ENCODE measurements at regions not wholly inside any gene's neighbourhood (a gene's known extent, or its start where the extent isn't known, plus 50 kb on each side); places are given as distances from the start of the nearest gene placed in this dataset.

DNA sequence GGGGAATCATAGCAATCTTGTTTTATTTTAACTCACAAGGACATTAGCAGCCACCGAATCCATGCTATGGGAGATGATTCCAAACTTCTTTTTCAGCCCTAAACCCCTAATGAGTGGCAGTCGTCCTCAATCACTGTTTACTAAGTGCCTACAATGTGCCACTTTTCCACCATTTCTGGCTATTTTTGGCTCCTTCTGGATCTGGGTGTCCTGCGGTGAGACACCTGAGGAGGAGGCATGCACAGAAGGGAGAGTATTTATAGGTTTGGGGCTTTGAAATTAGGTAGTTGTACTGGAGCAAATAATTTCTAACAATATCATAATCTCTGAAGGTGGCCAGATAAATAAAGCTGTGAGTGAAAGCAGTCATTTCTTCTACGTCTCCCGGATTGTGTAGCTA lies 1125.6 kb downstream of the BCL11B start:
- no peak for DNase-seq

DNA sequence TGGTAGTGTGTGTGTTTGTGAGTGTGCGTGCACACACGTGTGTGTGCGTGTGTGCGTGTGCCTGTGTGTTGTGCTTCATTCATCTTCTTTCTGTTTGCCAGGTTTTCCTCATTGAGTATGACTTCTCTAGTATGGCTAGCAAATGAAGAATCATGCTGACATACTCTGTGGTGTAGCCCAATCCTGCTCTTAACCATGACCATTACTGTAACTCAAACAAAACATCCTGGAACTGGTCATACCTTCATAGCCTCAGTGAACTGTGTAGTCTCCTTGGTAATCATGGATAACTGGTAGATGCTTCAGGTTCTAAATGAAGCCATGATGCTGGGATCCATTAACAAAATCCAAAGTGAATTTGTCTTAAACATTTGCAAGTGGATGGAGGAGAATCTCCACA lies 1117.7 kb downstream of the BCL11B start:
- DNase-seq, result no peak

DNA sequence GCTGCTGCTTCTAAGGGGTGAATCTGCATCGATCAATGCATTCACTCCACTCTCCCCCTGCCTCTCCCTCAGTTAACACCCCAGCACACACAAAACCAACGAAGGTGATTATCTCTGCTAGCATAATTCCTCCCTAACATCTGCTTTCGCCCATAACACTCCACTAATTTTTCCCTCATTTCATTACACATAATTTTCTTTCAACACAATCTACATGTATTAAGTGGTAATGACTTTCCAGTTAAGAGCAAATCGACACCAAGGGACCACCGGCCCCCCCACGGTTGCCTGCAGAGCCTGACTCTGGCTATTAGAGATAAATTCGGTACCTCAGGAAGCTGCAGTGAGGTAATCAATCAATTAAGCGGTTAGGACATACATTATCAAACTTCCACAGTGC lies 1115.6 kb downstream of the BCL11B start:
- DNase-seq, result no peak

DNA sequence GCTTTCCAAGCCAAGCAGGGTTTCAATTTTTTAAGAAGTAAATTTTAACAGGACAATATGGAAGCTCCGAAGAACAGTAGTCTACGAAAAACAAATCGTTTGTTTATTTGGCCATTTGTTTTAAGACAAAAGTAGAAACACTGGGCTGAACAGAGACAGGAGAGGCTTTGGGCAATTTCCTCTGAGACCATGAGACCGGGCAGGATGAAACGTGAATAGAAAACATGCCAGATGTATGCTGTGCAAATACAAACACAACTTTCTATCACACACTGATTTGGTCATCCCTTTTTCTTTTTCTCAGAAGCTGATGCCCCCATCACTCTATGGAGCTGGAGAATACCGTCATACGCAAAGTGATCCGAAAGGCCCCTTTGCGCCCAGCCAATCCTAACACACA lies 1111.1 kb downstream of the BCL11B start:
- no peak for DNase-seq

DNA sequence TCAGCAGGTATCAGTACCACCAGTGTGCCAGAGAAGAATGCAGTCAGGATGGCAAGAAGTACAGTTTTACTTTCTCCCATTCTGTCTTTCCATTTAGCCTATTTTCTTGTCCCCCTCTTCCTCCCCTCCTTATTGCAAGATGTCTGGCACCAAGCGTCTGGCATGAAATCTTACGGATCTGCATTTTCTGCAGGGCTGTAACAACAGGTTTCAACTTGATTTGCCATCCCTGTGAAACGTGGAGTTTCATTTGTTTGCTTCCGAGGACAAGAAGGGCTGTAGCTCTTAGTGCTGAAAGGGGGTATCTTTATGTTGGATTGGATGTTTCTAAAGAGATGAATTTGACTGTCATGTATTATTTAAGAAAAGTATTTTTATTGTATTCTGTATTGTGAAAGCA lies 1110.6 kb downstream of the BCL11B start:
- no peak for DNase-seq

DNA sequence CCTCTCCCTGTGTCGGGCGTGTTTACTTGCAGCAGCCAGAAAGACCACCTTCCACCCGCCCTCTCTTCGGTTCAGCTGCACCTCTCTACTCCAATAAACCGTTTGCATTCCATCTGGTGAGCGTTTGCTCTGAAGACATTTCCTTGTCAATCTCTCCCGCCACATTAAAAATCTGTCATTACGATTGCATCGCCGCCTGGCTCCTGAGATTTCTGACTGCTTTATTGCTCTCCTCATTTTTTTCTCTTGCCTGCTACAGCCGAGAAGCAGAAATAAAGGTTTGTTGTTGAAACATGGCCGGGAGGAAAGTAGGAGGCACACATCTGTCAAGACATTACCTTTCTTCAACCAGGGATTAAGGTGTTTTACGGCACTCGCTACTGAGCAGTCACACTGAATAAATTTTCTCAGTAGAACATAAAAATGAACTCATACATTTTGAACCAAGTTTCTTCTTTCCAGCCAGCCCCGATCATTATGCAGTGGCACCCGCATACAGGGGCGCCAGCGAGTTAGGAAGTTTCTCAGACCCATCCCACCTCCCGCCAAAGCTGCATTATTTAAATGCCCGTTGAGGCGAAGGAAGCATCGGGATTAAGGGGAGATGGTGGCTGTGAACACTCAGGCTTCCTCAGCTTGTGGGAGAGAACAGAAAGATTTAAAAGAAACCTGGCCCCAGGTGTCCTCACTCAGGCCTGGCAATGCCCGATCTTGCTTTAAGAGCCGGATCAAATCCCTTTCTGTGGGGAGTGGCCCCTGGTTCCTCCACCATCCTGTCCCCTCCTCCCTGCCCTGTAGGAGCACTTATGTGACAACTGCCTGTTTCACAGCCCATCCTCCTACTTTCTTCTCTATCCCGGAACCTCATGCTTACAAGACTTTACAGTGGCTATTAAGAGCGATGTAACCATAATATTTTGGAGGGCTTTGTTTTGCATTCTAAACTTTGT lies 1108.9 kb downstream of the BCL11B start:
- no peak for DNase-seq

DNA sequence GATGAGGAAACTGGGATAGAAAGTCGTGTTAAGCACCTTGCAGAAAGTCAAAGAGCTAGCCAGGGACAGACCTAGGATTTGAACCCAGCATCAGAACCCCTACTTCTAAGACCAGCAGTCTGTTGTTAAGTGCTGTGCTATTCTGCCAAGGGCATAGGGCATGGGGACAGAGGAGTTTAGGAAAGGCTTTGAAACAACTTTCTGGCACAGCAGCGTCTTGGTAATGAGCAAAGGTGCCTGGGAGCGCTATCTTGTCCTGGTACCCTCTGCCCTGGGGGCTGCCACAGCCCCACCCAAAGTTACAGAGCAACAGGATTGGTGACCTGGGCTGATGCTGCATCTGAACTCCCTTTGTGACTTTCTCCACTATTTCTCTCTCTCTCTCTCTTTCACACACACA lies 1108.1 kb downstream of the BCL11B start:
- DNase-seq, result no peak

DNA sequence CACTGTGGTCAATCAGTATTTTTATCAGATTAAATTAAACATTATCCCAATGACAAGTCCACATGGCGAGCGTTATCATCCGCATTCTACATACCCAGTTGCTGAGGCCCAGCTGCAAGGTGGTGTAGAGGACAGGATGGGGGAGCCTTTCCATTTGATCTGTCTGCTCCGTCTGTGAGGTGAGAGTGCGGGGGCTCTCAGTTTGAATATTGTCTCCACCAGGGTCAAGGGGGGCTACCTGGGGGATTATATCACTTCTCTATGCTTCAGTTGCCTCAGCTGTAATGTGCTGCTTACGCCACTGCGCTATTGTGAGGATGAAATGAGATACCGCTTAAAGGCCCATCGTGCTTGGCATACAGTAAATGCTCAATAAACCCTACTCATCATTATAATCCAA lies 1106.0 kb downstream of the BCL11B start:
- DNase-seq, result no peak

DNA sequence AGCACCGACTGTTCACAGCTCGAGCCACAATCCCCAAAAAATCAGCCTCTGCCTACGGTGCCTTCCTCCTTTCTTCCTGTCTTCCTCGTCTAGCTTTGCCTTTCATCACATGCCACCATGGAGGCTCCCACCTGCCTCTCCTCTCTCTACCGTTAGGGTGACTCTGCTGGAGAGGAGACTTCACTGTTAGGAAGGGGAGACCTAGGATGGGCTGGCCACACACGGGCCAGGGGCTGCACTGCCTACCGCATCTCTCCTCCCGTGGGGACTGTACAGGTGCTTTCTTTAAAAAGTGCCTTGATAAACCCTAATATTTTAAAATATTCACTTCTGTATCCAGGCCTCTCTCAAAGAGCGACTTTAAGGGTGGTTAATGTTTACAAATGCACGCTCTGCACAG lies 1104.7 kb downstream of the BCL11B start:
- no peak for DNase-seq

DNA sequence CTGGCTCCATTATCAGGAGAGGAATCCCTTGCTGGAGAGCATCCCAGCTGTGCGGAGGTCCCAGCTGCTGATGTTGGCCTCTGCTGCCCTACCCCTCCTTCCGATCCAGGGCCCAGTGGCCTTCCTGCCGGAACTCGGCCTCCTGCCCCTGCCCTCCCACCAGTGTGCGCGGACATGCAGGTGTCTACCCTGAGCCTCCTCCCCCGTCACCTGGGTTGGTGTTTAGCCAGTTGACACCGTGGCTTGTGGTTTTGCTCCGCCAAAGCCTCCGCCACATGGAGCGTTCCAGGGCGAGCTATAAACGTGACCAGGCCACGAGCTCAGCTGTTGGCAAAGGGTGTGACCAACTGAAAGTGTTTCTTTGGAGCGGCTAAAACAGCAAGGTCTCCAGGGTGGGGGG lies 1104.3 kb downstream of the BCL11B start:
- DNase-seq, result no peak

DNA sequence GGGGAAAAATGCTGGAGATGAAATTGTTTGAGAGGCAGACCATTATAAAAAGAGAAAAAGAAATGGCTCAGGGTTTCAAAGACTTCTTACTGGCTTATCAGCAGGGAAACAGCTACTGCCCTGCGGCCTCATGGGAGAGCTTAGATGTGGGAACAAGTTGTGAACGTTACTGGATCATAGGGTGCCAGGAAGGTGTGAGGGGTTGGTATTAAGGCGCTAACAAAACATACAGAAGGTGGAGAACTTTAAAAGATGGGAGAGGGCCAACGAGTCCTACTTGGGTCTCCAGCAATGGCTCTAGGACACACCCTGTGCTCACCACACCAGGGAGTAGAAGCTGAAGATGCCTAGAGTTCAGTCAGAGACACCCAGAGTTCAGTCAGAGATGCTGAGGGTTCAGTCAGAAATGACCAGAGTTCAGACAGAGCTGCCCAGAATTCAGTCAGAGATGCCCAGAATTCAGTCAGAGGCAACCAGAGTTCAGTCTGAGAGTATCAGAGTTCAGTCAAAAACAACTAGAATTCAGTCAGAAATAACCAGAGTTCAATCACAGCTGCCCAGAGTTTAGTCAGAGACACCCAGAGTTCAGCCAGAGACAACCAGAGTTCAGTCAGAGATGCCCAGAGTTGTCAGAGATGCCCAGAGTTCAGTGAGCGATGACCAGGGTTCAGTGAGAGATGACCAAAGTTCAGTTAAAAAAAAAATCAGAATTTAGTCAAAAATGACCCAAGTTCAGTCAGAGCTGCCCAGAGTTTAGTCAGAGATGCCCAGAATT lies 1103.6 kb downstream of the BCL11B start:
- DNase-seq, result no peak

DNA sequence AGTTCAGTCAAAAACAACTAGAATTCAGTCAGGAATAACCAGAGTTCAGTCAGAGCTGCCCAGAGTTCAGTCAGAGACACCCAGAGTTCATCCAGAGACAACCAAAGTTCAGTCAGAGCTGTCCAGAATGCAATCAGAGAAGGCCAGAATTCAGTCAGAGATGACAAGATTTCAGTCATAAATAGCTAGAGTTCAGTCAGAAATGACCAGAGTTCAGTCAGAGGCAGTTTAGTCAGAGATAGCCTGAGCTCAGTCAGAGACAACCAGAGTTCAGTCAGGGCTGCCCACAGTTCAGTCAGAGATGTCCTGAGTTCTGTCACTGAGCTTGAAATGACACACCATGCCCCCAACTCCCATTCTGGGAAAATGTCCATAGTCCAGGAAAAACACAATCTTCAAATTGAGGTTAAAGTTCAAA lies 1102.8 kb downstream of the BCL11B start:
- DNase-seq, result no peak

DNA sequence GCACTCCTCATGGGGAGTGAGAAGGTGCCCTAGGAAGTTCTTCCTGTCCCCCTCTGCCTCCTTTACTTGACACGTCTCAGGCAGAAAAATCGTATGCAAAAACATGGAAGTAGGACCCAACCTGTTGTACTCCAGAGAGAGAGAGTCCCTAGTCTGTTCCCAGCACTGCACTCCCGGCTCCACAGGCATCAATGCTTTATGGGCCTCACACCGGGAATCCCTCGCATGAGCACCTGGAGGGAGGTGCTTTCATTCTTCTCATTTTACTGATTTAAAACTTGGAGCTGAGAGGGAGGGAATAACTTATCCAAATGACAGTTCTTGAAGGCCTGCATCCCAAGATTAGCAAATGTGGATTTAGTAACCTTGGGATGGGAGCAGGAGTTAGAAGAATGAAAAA lies 1101.4 kb downstream of the BCL11B start:
- no peak for DNase-seq

DNA sequence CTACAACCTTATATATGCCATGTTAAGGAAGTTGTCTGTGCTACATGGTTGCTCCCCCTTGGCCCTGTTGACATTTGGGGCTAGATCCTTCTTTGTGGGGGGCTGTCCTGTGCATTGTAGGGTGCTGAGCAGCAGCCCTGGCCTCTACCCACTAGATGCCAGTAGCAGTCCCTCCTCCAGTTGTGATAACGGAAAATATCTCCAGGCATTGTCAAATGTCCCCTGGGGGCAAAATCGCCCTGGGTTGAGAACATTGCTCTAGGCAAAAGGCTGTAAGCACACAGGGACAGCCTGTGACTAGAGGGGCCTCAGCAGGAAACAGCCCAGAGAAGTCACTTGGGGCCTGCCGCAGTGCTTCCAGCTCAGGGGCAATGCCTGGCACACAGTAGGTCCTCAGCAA lies 1100.3 kb downstream of the BCL11B start:
- DNase-seq, result no peak

DNA sequence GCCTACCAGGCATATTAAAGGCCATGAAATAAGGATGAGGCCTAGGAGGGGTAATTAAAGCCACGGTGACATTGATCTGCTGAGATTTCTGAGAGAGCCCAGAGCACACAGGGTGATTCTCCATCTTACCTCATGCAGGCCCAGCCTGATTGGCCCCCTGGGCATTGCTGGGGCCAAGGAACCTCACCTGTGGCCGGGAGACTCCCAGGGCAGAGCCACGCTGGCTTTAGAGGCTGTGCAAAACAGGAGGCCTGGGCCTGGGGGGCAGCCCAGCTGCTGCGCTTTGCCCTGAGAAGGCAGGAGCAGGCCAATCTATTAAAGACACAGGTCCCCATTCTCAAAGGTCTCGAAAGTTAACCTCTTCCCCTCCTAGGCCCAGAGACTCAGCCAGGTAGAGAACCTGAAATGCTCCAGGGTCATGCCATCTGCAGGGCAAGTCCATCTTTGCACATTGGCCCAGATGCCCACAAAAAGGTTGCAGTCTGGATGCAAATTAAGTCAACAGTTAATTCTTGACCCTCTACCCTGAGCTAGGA lies 1099.7 kb downstream of the BCL11B start:
- DNase-seq, result no peak

DNA sequence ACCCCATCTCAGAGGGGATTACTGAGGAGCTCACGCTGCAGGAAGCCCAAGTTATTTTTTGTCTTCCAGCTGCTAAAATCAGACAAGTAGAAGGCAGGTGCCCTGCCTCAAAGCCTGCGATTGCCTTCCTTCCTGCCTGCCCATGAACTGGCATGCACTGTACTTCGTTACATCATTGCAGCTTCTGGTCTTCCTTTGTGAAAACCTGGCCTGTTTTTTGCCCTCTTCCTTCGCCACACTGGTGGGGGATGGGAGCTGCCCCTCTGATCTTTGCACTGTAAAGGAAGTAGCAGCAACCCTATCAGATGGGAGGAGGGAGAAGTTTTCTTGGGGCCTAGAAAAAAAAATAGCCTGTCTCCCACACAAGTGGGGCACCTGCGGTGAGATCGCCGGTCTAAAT lies 1098.7 kb downstream of the BCL11B start:
- no peak for DNase-seq

DNA sequence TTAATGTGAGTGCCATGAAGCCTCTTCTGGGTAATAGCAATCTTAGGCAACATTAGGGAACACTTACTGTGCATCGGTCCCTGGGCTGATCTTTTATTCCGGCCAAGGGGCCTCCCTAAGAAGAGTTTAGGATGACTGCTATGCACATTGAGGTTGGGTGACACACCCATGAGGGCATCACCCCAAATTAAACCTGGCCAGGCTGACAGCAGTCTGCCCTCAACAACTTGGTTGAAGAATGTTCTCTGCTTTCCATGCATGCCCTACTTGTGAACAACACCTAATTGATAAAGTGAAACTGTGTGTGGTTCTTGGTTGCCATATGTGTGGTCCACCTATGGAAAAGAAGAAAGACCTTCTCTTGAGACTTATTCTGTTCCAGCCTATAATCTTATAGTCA lies 1098.0 kb downstream of the BCL11B start:
- DNase-seq, result no peak

DNA sequence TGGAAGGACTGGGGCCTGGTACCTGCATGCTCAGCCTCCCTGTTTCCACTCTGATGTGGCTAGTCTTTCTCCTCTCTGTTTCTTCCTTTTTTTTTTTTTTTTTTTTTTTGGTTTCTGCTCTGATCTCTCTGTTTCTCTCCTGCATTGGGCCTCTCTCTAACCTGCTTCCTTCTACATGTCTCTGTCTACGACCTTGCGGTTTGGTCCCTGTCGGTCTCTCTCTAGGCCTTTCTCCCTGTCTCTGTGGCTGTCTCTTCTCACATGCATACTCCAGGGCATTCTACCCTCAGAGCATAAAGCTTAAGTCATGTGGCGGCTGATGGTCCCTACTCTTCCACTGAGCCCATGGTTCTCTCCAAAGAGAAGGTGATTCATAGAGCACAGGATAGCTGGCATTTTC lies 1096.6 kb downstream of the BCL11B start:
- no peak for DNase-seq

DNA sequence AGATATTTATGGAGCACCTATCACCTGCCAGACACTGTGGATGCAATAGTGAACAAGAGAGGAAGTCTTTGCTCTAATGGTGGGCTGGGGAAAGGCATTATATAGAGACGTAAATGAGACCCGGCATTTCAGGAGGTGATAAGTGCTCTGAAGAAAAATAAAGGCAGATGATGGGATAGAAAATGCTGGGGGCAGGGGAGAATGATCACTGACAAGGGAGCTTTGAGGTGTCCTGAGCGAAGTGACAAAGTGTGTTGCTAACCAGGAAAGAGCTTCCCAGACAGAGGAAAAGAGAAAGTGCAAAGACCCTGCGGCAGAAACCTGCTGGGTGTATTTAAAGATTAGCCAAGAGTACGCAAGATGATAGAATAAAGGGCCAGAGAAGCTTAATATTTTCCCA lies 1096.1 kb downstream of the BCL11B start:
- no peak for DNase-seq

DNA sequence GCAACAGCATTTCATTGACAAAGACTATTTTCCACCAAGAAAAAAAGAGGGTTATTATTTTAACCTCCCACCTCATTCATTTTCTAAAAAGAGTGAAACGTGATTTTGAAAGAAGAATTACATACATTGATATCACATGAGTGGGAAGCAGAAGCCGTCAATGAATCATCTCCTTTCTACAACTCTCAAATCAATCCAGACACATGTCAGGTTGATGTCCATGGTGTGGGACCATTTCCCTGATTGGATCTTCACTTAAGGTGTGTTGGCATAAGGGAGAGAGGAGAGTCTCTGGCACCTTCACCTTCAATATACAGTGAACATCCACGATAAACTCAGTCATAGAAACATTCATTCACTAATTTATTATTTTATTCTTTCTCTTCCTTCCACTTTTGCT lies 1095.1 kb downstream of the BCL11B start:
- DNase-seq, result no peak

DNA sequence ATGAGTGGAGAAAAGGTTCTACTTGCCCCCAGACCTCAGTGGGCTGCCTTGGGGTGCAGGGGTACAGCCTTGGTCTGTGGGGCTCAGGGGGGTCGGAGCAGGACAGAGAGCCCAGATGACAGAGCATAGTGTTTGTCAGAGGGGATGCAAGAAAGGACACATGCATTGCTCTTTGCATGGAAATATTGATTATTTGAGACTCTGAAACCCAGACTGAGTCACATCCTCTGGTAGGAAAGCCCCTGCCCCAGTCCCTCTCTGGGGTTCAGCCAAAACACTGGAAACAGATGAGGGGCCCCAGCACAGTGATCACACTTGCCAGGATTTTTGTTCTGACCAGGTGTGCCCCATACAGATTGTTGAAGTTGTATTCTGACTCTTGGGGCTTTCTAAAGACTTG lies 1094.4 kb downstream of the BCL11B start:
- DNase-seq, result no peak

DNA sequence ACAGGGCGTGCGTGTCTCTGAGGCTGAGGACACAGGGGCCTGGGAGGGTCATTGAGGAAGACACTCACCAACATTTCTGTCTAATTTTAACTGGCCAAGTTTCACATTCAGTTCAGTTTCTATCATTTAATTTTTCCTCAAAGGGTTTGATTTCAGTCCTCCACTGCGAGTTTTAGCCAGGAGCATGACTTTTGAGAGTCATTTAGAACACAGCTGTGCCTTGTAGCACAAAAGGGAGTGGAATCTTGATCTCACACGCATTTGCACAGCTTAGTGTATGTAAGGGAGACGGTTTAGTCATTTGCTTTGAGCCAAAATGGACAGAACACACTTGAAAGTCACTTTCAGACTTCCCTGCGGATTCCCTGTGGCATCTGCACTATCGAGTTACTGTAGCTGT lies 1090.8 kb downstream of the BCL11B start:
- no peak for DNase-seq

DNA sequence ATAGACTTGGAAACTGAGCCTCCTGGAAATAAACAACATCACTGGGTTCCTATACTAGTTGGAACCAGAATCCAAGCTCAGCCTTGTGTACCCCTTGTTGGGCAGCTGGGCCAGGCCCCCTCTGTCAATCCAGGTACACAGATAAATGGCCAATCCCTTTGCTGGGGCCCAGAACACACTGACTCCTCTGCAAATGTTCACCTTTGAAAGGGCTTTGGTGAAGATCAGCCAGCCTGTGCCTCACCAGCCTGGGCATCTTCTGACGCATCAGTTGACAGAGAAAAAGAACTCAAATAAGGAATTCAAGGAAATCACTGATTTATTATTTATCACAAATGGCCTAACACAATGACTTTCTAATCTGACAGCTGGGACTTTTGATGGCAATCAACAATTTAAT lies 1090.2 kb downstream of the BCL11B start:
- DNase-seq, result no peak

Data from NCI-H1105 treated with DMSO at 0.1 percent for 48 hours (cell line).